Thyroid gland (tissue), 4 donors: ENCODE measurements at regions not wholly inside any gene's neighbourhood (a gene's known extent, or its start where the extent isn't known, plus 50 kb on each side); places are given as distances from the start of the nearest gene placed in this dataset.

Experiments
- DNase-seq, 2 donors: peaks; one replicate each; pipeline ENCODE4 v3.0.0-alpha.2; 2019
- H3K27ac ChIP-seq, 3 donors: fragments of 200-600 bp; sonication (generic); 1 replicate in 2 of 3; 2 replicates in 1 of 3; pipeline ENCODE4 v1.5.1; 2016 to 2019; ENCODE audit warnings: mild to moderate bottlenecking in 1 of 3, moderate library complexity in 1 of 3
- H3K27me3 ChIP-seq: fragments of 200-600 bp; sonication (generic); one replicate; pipeline ENCODE4 v1.5.1; 2019
- H3K36me3 ChIP-seq, 2 donors: fragments of 200-600 bp; sonication (generic); one replicate each; pipeline ENCODE4 v1.5.1; 2016 to 2019
- H3K4me1 ChIP-seq, 2 donors: fragments of 200-600 bp; sonication (generic); one replicate each; pipeline ENCODE4 v1.5.1; 2017 to 2019
- H3K4me3 ChIP-seq, 3 donors: fragments of 200-600 bp; sonication (generic); replicated peaks in 1 of 3; 1 replicate in 2 of 3; 2 replicates in 1 of 3; pipeline ENCODE4 v1.5.1; 2016; ENCODE audit warnings: mild to moderate bottlenecking in 1 of 3
- H3K9me3 ChIP-seq: fragments of 200-600 bp; sonication (generic); one replicate; pipeline ENCODE4 v1.5.1; 2017
- POLR2A ChIP-seq, 2 donors: fragments of 450-650 bp; IDR thresholded peaks; one replicate each; pipeline ENCODE4 v1.6.1; 2017; ENCODE audit warnings: antibody characterized with exemption in 2 of 2, mild to moderate bottlenecking in 2 of 2, moderate library complexity in 1 of 2
- WGBS, 2 donors: methylation state at CpG; one replicate each; pipeline ENCODE4 v1.1.5; 2017; 5-methylcytosine and 5-hydroxymethylcytosine counted together
- intact Hi-C: fragments of 100-400 bp; cut with DNase I; formaldehyde crosslinking; loops from one replicate; pipeline ENCODE4 v1.15.1; 2023
- TF ChIP-seq, protein P1 (sequence below), 6 experiments: fragments of 200-600 bp in 3 of 6; fragments of 450-650 bp in 3 of 6; sonication (generic) in 3 of 6; IDR thresholded peaks; one replicate each; pipeline ENCODE4 v1.5.1; 2016 to 2019; ENCODE audit warnings: antibody characterized with exemption in 6 of 6, mild to moderate bottlenecking in 2 of 6, inconsistent platforms in 1 of 6, moderate library complexity in 1 of 6

- no peak for DNase-seq
- WGBS, 2 donors: 59 to 63% methylated on average over 2 of the region's 2 CpGs
- no peak overlapping the region for H3K27ac ChIP-seq
- no peak for TF ChIP-seq POLR2A (IDR thresholded peaks at IDR 0.05)
- TF ChIP-seq, protein P1, sequence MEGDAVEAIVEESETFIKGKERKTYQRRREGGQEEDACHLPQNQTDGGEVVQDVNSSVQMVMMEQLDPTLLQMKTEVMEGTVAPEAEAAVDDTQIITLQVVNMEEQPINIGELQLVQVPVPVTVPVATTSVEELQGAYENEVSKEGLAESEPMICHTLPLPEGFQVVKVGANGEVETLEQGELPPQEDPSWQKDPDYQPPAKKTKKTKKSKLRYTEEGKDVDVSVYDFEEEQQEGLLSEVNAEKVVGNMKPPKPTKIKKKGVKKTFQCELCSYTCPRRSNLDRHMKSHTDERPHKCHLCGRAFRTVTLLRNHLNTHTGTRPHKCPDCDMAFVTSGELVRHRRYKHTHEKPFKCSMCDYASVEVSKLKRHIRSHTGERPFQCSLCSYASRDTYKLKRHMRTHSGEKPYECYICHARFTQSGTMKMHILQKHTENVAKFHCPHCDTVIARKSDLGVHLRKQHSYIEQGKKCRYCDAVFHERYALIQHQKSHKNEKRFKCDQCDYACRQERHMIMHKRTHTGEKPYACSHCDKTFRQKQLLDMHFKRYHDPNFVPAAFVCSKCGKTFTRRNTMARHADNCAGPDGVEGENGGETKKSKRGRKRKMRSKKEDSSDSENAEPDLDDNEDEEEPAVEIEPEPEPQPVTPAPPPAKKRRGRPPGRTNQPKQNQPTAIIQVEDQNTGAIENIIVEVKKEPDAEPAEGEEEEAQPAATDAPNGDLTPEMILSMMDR (IDR thresholded peaks at IDR 0.05): no peak
- no peak overlapping the region for H3K4me3 ChIP-seq
- H3K9me3 ChIP-seq: no peaks in the 10 kb centered on the region
- intact Hi-C loops: loop anchor here (10.0 kb wide), 1 partner anchor 1452 kb away; no protein-coding TSS in a partner anchor
- no peaks in the 10 kb centered on the region for H3K36me3 ChIP-seq
- H3K4me1 ChIP-seq: no peaks in the 10 kb centered on the region
- no peaks in the 10 kb centered on the region for H3K27me3 ChIP-seq
Measured at GRCh38 chr9:81513059-81513458, 176.3 kb downstream of the TLE1 start.

- intact Hi-C loops: loop anchor here (10.0 kb wide), 1 partner anchor 1452 kb away; no protein-coding TSS in a partner anchor
- H3K27me3 ChIP-seq: no peaks in the 10 kb centered on the region
- no peaks in the 10 kb centered on the region for H3K36me3 ChIP-seq
- no peaks in the 10 kb centered on the region for H3K4me1 ChIP-seq
- DNase-seq: no peak
- H3K27ac ChIP-seq: no peak overlapping the region
- H3K9me3 ChIP-seq: no peaks in the 10 kb centered on the region
- whole genome bisulfite sequencing, 2 donors: 91 to 94% methylated on average over 1 of the region's 1 CpG
- TF ChIP-seq, protein P1 (IDR thresholded peaks at IDR 0.05): no peak
- no peak for TF ChIP-seq POLR2A (IDR thresholded peaks at IDR 0.05)
- H3K4me3 ChIP-seq: no peak overlapping the region
Measured at GRCh38 chr9:81512641-81513040, 176.7 kb downstream of the TLE1 start.

DNA sequence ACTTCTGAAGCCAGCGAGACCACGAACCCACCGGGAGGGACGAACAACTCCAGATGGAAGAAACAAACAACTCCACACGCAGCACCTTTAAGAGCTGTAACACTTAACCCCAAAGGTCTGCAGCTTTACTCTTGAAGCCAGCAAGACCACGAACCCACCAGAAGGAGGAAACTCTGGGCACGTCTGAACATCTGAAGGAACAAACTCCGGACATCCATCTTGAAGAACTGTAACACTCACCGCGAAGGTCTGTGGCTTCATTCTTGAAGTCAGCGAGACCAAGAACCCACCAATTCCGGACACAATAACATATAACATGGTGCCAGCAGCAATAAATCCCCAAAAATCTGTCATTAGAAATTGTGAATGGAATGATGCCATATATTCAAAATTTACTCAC, 180.9 kb downstream of the TLE1 start:
- intact Hi-C loops: no loop called here
- Histone ChIP-seq H3K27ac (no peak overlapping the region), H3K4me3 (no peak overlapping the region), H3K27me3 (no peaks in the 10 kb centered on the region), H3K4me1 (no peaks in the 10 kb centered on the region), H3K36me3 (no peaks in the 10 kb centered on the region), H3K9me3 (no peaks in the 10 kb centered on the region)
- no peak for DNase-seq
- TF ChIP-seq, protein P1 (IDR thresholded peaks at IDR 0.05): no peak
- no peak for TF ChIP-seq POLR2A (IDR thresholded peaks at IDR 0.05)
- WGBS, 2 donors: 91 to 93% methylated on average over 12 of the region's 12 CpGs

- intact Hi-C loops: no loop called here
Measured at GRCh38 chr9:81506941-81507864, 182.1 kb downstream of the TLE1 start.

More at GRCh38 chr9:81506941-81507864, 182.1 kb downstream of the TLE1 start:
- 92 to 100% methylated on average over 11 to 17 of the region's 32 CpGs for WGBS, 2 donors
- TF ChIP-seq POLR2A (IDR thresholded peaks at IDR 0.05): no peak
- TF ChIP-seq, protein P1 (IDR thresholded peaks at IDR 0.05): no peak
- H3K36me3 ChIP-seq: no peaks in the 10 kb centered on the region
- no peak overlapping the region for H3K4me3 ChIP-seq
- DNase-seq: no peak
- no peaks in the 10 kb centered on the region for H3K4me1 ChIP-seq
- no peaks in the 10 kb centered on the region for H3K9me3 ChIP-seq
- H3K27me3 ChIP-seq: no peaks in the 10 kb centered on the region
- H3K27ac ChIP-seq: no peak overlapping the region
